Bronchial epithelial cell (primary cell): ENCODE measurements at regions not wholly inside any gene's neighbourhood (a gene's known extent, or its start where the extent isn't known, plus 50 kb on each side); places are given as distances from the start of the nearest gene placed in this dataset.

Experiments used
- DNase-seq: peaks from one replicate; pipeline ENCODE4 v3.0.0-alpha.2; 2010; ENCODE audit warnings: low read depth
- FAIRE-seq: peaks from 2 replicates; lab custom pipeline; 2011; peaks lifted over from hg19 to GRCh38; lab: Jason Lieb, UNC
- H3K27me3 ChIP-seq: 2 replicates; pipeline ENCODE4 v1.5.1; 2011; ENCODE audit warnings: low read length; ENCODE audit not compliant: control insufficient read depth, insufficient read depth
- H3K36me3 ChIP-seq: 2 replicates; pipeline ENCODE4 v1.5.1; 2011; ENCODE audit warnings: low read length; ENCODE audit not compliant: control insufficient read depth, insufficient read depth
- H3K4me3 ChIP-seq: 2 replicates; pipeline ENCODE4 v1.5.1; 2011; ENCODE audit warnings: mild to moderate bottlenecking, low read depth, low read length, control low read depth
- TF ChIP-seq, protein P1 (sequence below): IDR thresholded peaks from 2 replicates; pipeline ENCODE4 v1.5.1; 2011; ENCODE audit warnings: mild to moderate bottlenecking, moderate library complexity, low read length, control low read depth, inconsistent platforms; ENCODE audit not compliant: insufficient read depth, severe bottlenecking

DNA sequence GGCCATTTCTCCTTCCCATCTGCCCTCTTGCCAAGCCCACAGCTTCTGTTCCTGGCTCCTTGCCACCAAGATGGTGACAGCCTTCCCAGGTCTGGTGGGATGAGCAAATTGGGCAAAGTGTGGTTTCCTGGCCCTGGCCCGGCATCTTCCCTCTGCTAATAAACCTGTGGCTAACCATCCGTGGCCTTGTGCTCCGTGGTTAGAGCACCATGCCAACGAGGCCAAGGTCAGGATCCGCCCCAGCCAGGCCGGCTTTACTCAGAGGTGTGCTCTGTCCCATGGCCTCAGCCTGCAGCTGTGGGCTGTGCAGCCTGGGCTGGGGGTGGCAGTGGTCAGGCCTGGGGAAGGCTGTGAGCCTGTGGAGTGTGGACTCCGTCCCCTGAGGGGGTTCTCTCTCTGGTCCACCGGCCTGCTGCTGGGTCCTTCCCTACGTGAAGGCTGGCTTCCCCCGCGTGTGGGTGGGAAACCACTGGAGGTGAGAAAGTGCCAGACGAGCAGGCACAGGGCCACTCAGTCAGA, 117.4 kb downstream of the VEGFA start:
- Histone ChIP-seq H3K27me3 (no peaks in the 10 kb centered on the region), H3K36me3 (no peaks in the 10 kb centered on the region), H3K4me3 (no peak overlapping the region)
- TF ChIP-seq, protein P1, sequence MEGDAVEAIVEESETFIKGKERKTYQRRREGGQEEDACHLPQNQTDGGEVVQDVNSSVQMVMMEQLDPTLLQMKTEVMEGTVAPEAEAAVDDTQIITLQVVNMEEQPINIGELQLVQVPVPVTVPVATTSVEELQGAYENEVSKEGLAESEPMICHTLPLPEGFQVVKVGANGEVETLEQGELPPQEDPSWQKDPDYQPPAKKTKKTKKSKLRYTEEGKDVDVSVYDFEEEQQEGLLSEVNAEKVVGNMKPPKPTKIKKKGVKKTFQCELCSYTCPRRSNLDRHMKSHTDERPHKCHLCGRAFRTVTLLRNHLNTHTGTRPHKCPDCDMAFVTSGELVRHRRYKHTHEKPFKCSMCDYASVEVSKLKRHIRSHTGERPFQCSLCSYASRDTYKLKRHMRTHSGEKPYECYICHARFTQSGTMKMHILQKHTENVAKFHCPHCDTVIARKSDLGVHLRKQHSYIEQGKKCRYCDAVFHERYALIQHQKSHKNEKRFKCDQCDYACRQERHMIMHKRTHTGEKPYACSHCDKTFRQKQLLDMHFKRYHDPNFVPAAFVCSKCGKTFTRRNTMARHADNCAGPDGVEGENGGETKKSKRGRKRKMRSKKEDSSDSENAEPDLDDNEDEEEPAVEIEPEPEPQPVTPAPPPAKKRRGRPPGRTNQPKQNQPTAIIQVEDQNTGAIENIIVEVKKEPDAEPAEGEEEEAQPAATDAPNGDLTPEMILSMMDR = no peak
- no peak for FAIRE-seq
- DNase-seq = no peak

GRCh38 chr6:43886717-43887339, 116.8 kb downstream of the VEGFA start:
- FAIRE-seq = no peak

DNA sequence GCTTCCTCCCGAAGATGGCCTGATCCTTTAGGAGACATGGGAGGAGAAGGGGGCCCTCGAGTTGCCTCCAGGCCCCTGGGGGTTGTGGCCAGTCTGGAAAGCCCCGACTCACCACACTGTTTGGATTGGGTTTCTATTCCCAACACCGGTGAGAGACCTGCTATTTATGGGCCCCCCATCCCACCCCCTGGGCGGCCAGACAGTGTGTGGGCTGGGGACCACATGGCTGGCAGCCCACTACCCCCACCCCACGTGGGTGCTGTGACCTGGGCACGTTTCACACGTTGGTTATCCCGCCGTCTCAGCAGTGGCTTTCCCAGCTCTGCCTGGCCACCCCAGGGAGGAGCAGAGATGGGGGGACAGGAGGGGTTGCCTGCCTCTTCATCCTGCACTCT, 116.1 kb downstream of the VEGFA start:
- H3K27me3 ChIP-seq = no peaks in the 10 kb centered on the region
- H3K36me3 ChIP-seq = no peaks in the 10 kb centered on the region
- no peak for FAIRE-seq
- no peak overlapping the region for H3K4me3 ChIP-seq
- TF ChIP-seq, protein P1 = no peak
- no peak for DNase-seq

More at GRCh38 chr6:43886717-43887339, 116.8 kb downstream of the VEGFA start:
- TF ChIP-seq, protein P1 = no peak
- Histone ChIP-seq H3K4me3 (no peak overlapping the region), H3K36me3 (no peaks in the 10 kb centered on the region), H3K27me3 (no peaks in the 10 kb centered on the region)
- no peak for DNase-seq

GRCh38 chr6:43885399-43886066, 115.5 kb downstream of the VEGFA start:
- Histone ChIP-seq H3K27me3 (no peaks in the 10 kb centered on the region), H3K36me3 (no peaks in the 10 kb centered on the region), H3K4me3 (no peak overlapping the region)
- DNase-seq (no peak), FAIRE-seq (no peak)
- TF ChIP-seq, protein P1 = no peak

GRCh38 chr6:43884652-43885022, 114.6 kb downstream of the VEGFA start:
- H3K36me3 ChIP-seq = no peaks in the 10 kb centered on the region
- TF ChIP-seq, protein P1 = no peak
- H3K4me3 ChIP-seq = no peak overlapping the region
- no peaks in the 10 kb centered on the region for H3K27me3 ChIP-seq
- DNase-seq (no peak), FAIRE-seq (no peak)
